ENCODE measurements at regions not wholly inside any gene's neighbourhood (a gene's known extent, or its start where the extent isn't known, plus 50 kb on each side); places are given as distances from the start of the nearest gene placed in this dataset.

- peak overlapping the region; percentile 45 for H3K27ac ChIP-seq (ENCODE audit: low read depth, low read length)
- H3K27me3 ChIP-seq (ENCODE audit: control insufficient read depth in 5 of 5, insufficient read depth in 4 of 5, low read length in 5 of 5) = no peaks in the 10 kb centered on the region
These were observed 332.5 kb upstream of the TBL1XR1 start for GRCh38 chr3:177529716-177530335.

GRCh38 chr3:177530908-177531307 lies 333.6 kb upstream of the TBL1XR1 start:
- peaks cover 4 to 21% (median 18%) of the 10 kb centered on the region in 5 donors for H3K4me1 ChIP-seq (ENCODE audit: control insufficient read depth in 5 of 5, insufficient read depth in 5 of 5, low read length in 5 of 5)
- no peaks in the 10 kb centered on the region for H3K36me3 ChIP-seq (ENCODE audit: control insufficient read depth in 5 of 5, insufficient read depth in 5 of 5, low read length in 5 of 5)
- no peaks in the 10 kb centered on the region for H3K27me3 ChIP-seq (ENCODE audit: control insufficient read depth in 5 of 5, insufficient read depth in 4 of 5, low read length in 5 of 5)
- H3K9me3 ChIP-seq (ENCODE audit: control insufficient read depth in 5 of 5, low read length in 5 of 5) = no peaks in the 10 kb centered on the region
- no peak overlapping the region for H3K9ac ChIP-seq (ENCODE audit: low read length in 5 of 5)
- H3K27ac ChIP-seq (ENCODE audit: low read depth, low read length) = no peak overlapping the region
- H3K4me3 ChIP-seq (ENCODE audit: low read depth in 1 of 5, low read length in 5 of 5) = no peak overlapping the region

More at GRCh38 chr3:177529716-177530335, 332.5 kb upstream of the TBL1XR1 start:
- Histone ChIP-seq H3K9me3 (ENCODE audit: control insufficient read depth in 5 of 5, low read length in 5 of 5) (peaks cover 0 to 4% (median 0%) of the 10 kb centered on the region in 5 donors), H3K9ac (ENCODE audit: low read length in 5 of 5) (no peak overlapping the region), H3K4me1 (ENCODE audit: control insufficient read depth in 5 of 5, insufficient read depth in 5 of 5, low read length in 5 of 5) (peaks cover 4 to 21% (median 18%) of the 10 kb centered on the region in 5 donors), H3K4me3 (ENCODE audit: low read depth in 1 of 5, low read length in 5 of 5) (no peak overlapping the region), H3K36me3 (ENCODE audit: control insufficient read depth in 5 of 5, insufficient read depth in 5 of 5, low read length in 5 of 5) (no peaks in the 10 kb centered on the region)

- H3K27ac ChIP-seq (ENCODE audit: low read depth, low read length) = no peak overlapping the region
- H3K4me1 ChIP-seq (ENCODE audit: control insufficient read depth in 5 of 5, insufficient read depth in 5 of 5, low read length in 5 of 5) = peaks cover 4 to 28% (median 25%) of the 10 kb centered on the region in 5 donors
- no peaks in the 10 kb centered on the region for H3K27me3 ChIP-seq (ENCODE audit: control insufficient read depth in 5 of 5, insufficient read depth in 4 of 5, low read length in 5 of 5)
- H3K9ac ChIP-seq (ENCODE audit: low read length in 5 of 5) = no peak overlapping the region
- H3K9me3 ChIP-seq (ENCODE audit: control insufficient read depth in 5 of 5, low read length in 5 of 5) = no peaks in the 10 kb centered on the region
- no peak overlapping the region for H3K4me3 ChIP-seq (ENCODE audit: low read depth in 1 of 5, low read length in 5 of 5)
- H3K36me3 ChIP-seq (ENCODE audit: control insufficient read depth in 5 of 5, insufficient read depth in 5 of 5, low read length in 5 of 5) = no peaks in the 10 kb centered on the region
These were observed 339.6 kb upstream of the TBL1XR1 start for GRCh38 chr3:177536873-177537272.

- H3K9ac ChIP-seq (ENCODE audit: low read length in 5 of 5) = no peak overlapping the region
- H3K9me3 ChIP-seq (ENCODE audit: control insufficient read depth in 5 of 5, low read length in 5 of 5) = no peaks in the 10 kb centered on the region
- H3K27ac ChIP-seq (ENCODE audit: low read depth, low read length) = peak overlapping the region; percentile 13
- H3K27me3 ChIP-seq (ENCODE audit: control insufficient read depth in 5 of 5, insufficient read depth in 4 of 5, low read length in 5 of 5) = no peaks in the 10 kb centered on the region
- H3K36me3 ChIP-seq (ENCODE audit: control insufficient read depth in 5 of 5, insufficient read depth in 5 of 5, low read length in 5 of 5) = no peaks in the 10 kb centered on the region
- H3K4me1 ChIP-seq (ENCODE audit: control insufficient read depth in 5 of 5, insufficient read depth in 5 of 5, low read length in 5 of 5) = peaks cover 4 to 29% (median 25%) of the 10 kb centered on the region in 5 donors
- no peak overlapping the region for H3K4me3 ChIP-seq (ENCODE audit: low read depth in 1 of 5, low read length in 5 of 5)
These were observed 340.3 kb upstream of the TBL1XR1 start for GRCh38 chr3:177537612-177538011.

GRCh38 chr3:177538048-177538749 lies 340.9 kb upstream of the TBL1XR1 start:
- Histone ChIP-seq H3K9me3 (ENCODE audit: control insufficient read depth in 5 of 5, low read length in 5 of 5) (no peaks in the 10 kb centered on the region), H3K36me3 (ENCODE audit: control insufficient read depth in 5 of 5, insufficient read depth in 5 of 5, low read length in 5 of 5) (no peaks in the 10 kb centered on the region), H3K9ac (ENCODE audit: low read length in 5 of 5) (no peak overlapping the region), H3K27ac (ENCODE audit: low read depth, low read length) (peak overlapping the region; percentile 34), H3K4me3 (ENCODE audit: low read depth in 1 of 5, low read length in 5 of 5) (peak overlapping the region in 1 of 5 donors; percentile 35), H3K27me3 (ENCODE audit: control insufficient read depth in 5 of 5, insufficient read depth in 4 of 5, low read length in 5 of 5) (no peaks in the 10 kb centered on the region), H3K4me1 (ENCODE audit: control insufficient read depth in 5 of 5, insufficient read depth in 5 of 5, low read length in 5 of 5) (peaks cover 4 to 29% (median 25%) of the 10 kb centered on the region in 5 donors)

GRCh38 chr3:177538750-177539730 lies 341.8 kb upstream of the TBL1XR1 start:
- H3K9ac ChIP-seq (ENCODE audit: low read length in 5 of 5) = no peak overlapping the region
- H3K4me3 ChIP-seq (ENCODE audit: low read depth in 1 of 5, low read length in 5 of 5) = no peak overlapping the region
- peak overlapping the region; percentile 34 for H3K27ac ChIP-seq (ENCODE audit: low read depth, low read length)
- no peaks in the 10 kb centered on the region for H3K9me3 ChIP-seq (ENCODE audit: control insufficient read depth in 5 of 5, low read length in 5 of 5)
- no peaks in the 10 kb centered on the region for H3K27me3 ChIP-seq (ENCODE audit: control insufficient read depth in 5 of 5, insufficient read depth in 4 of 5, low read length in 5 of 5)
- H3K4me1 ChIP-seq (ENCODE audit: control insufficient read depth in 5 of 5, insufficient read depth in 5 of 5, low read length in 5 of 5) = peaks cover 4 to 29% (median 25%) of the 10 kb centered on the region in 5 donors
- no peaks in the 10 kb centered on the region for H3K36me3 ChIP-seq (ENCODE audit: control insufficient read depth in 5 of 5, insufficient read depth in 5 of 5, low read length in 5 of 5)

GRCh38 chr3:177541541-177541940 lies 344.3 kb upstream of the TBL1XR1 start:
- peaks cover 4 to 30% (median 28%) of the 10 kb centered on the region in 5 donors for H3K4me1 ChIP-seq (ENCODE audit: control insufficient read depth in 5 of 5, insufficient read depth in 5 of 5, low read length in 5 of 5)
- H3K9ac ChIP-seq (ENCODE audit: low read length in 5 of 5) = no peak overlapping the region
- no peak overlapping the region for H3K27ac ChIP-seq (ENCODE audit: low read depth, low read length)
- no peak overlapping the region for H3K4me3 ChIP-seq (ENCODE audit: low read depth in 1 of 5, low read length in 5 of 5)
- H3K27me3 ChIP-seq (ENCODE audit: control insufficient read depth in 5 of 5, insufficient read depth in 4 of 5, low read length in 5 of 5) = no peaks in the 10 kb centered on the region
- no peaks in the 10 kb centered on the region for H3K9me3 ChIP-seq (ENCODE audit: control insufficient read depth in 5 of 5, low read length in 5 of 5)
- no peaks in the 10 kb centered on the region for H3K36me3 ChIP-seq (ENCODE audit: control insufficient read depth in 5 of 5, insufficient read depth in 5 of 5, low read length in 5 of 5)

- H3K27me3 ChIP-seq (ENCODE audit: control insufficient read depth in 5 of 5, insufficient read depth in 4 of 5, low read length in 5 of 5) = no peaks in the 10 kb centered on the region
- no peak overlapping the region for H3K9ac ChIP-seq (ENCODE audit: low read length in 5 of 5)
- H3K4me1 ChIP-seq (ENCODE audit: control insufficient read depth in 5 of 5, insufficient read depth in 5 of 5, low read length in 5 of 5) = peaks cover 3 to 14% (median 11%) of the 10 kb centered on the region in 5 donors
- H3K27ac ChIP-seq (ENCODE audit: low read depth, low read length) = no peak overlapping the region
- H3K36me3 ChIP-seq (ENCODE audit: control insufficient read depth in 5 of 5, insufficient read depth in 5 of 5, low read length in 5 of 5) = no peaks in the 10 kb centered on the region
- H3K9me3 ChIP-seq (ENCODE audit: control insufficient read depth in 5 of 5, low read length in 5 of 5) = no peaks in the 10 kb centered on the region
- H3K4me3 ChIP-seq (ENCODE audit: low read depth in 1 of 5, low read length in 5 of 5) = no peak overlapping the region
These were observed 348.7 kb upstream of the TBL1XR1 start for GRCh38 chr3:177545964-177546363.

GRCh38 chr3:177547711-177548350 lies 350.5 kb upstream of the TBL1XR1 start:
- no peaks in the 10 kb centered on the region for H3K27me3 ChIP-seq (ENCODE audit: control insufficient read depth in 5 of 5, insufficient read depth in 4 of 5, low read length in 5 of 5)
- H3K4me3 ChIP-seq (ENCODE audit: low read depth in 1 of 5, low read length in 5 of 5) = no peak overlapping the region
- H3K4me1 ChIP-seq (ENCODE audit: control insufficient read depth in 5 of 5, insufficient read depth in 5 of 5, low read length in 5 of 5) = peaks cover 3 to 23% (median 15%) of the 10 kb centered on the region in 5 donors
- H3K9me3 ChIP-seq (ENCODE audit: control insufficient read depth in 5 of 5, low read length in 5 of 5) = no peaks in the 10 kb centered on the region
- H3K27ac ChIP-seq (ENCODE audit: low read depth, low read length) = no peak overlapping the region
- H3K9ac ChIP-seq (ENCODE audit: low read length in 5 of 5) = peak overlapping the region in 1 of 5 donors; percentile 12
- H3K36me3 ChIP-seq (ENCODE audit: control insufficient read depth in 5 of 5, insufficient read depth in 5 of 5, low read length in 5 of 5) = no peaks in the 10 kb centered on the region
